Subcutaneous abdominal adipose tissue (tissue), 5 donors: ENCODE measurements at regions not wholly inside any gene's neighbourhood (a gene's known extent, or its start where the extent isn't known, plus 50 kb on each side); places are given as distances from the start of the nearest gene placed in this dataset.
A peak's percentile ranks its signal among the peaks of the same experiment; 100 is the strongest.

Experiments used
- H3K27ac ChIP-seq: one replicate; pipeline ENCODE4 v1.7.0; 2013; ENCODE audit warnings: low read depth, mild to moderate bottlenecking, inconsistent platforms, low read length, moderate library complexity
- H3K27me3 ChIP-seq, 5 donors: one replicate each; pipeline ENCODE4 v1.7.0; 2013; ENCODE audit warnings: low read length in 5 of 5, inconsistent platforms in 1 of 5; ENCODE audit not compliant: control insufficient read depth in 5 of 5, insufficient read depth in 4 of 5
- H3K36me3 ChIP-seq, 5 donors: one replicate each; pipeline ENCODE4 v1.7.0; 2013; ENCODE audit warnings: low read length in 5 of 5; ENCODE audit not compliant: control insufficient read depth in 5 of 5, insufficient read depth in 5 of 5
- H3K4me1 ChIP-seq, 5 donors: one replicate each; pipeline ENCODE4 v1.7.0; 2013; ENCODE audit warnings: low read length in 5 of 5, mild to moderate bottlenecking in 3 of 5, moderate library complexity in 1 of 5; ENCODE audit not compliant: control insufficient read depth in 5 of 5, insufficient read depth in 5 of 5
- H3K4me3 ChIP-seq, 5 donors: one replicate each; pipeline ENCODE4 v1.7.0; 2013; ENCODE audit warnings: low read length in 5 of 5, low read depth in 1 of 5
- H3K9ac ChIP-seq, 5 donors: one replicate each; pipeline ENCODE4 v1.7.0; 2013; ENCODE audit warnings: low read length in 5 of 5, mild to moderate bottlenecking in 4 of 5, moderate library complexity in 3 of 5
- H3K9me3 ChIP-seq, 5 donors: one replicate each; pipeline ENCODE4 v1.7.0; 2013; ENCODE audit warnings: low read length in 5 of 5; ENCODE audit not compliant: control insufficient read depth in 5 of 5
- donor health status: healthy.
- donor health status: healthy.
- donor health status: healthy.
- donor health status: healthy.
- donor health status: healthy.

DNA sequence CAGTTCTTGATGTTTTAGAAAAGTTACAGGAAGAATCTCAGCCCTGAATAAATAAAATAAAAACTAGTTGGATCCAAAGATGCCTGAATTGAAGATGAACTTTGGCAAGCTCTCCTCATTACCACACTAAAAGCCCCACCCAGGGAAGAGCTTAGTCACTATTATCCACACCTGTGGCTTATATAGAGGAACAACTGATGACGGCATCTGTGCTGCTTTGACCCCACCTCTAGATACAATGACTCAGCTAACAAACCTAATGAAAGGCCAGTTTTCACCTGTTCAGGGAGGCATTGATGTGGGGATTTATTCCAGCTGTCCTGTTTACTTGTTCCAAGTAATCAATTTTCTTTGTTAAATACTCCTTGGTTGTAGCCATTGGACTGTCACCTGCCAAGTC is 604.7 kb upstream of the EPHA6 start:
- no peak overlapping the region for H3K27ac ChIP-seq
- H3K36me3 ChIP-seq, result no peaks in the 10 kb centered on the region
- no peaks in the 10 kb centered on the region for H3K9me3 ChIP-seq
- H3K4me3 ChIP-seq, result no peak overlapping the region
- no peak overlapping the region for H3K9ac ChIP-seq
- no peaks in the 10 kb centered on the region for H3K27me3 ChIP-seq
- no peaks in the 10 kb centered on the region for H3K4me1 ChIP-seq

DNA sequence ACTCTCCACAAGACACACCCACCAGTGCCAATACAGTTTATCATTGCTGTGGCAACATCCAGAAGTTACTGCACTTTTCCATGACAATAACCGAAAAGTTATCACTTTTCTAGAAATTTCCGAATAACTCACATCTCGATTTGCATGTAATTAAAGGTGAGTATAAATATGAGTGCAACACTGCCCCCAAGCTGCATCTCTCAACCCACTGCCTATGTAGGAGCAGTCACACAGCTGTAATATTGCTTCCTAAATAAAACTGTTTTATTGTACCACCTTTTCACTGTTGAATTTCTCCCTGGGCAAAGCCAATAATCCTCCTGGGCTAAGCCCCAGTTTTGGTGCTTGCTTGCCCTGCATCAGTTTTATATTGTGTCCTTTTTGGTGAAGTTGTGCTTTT is 601.0 kb upstream of the EPHA6 start:
- Histone ChIP-seq H3K4me1 (no peaks in the 10 kb centered on the region), H3K27me3 (no peaks in the 10 kb centered on the region), H3K27ac (no peak overlapping the region), H3K36me3 (no peaks in the 10 kb centered on the region), H3K9ac (no peak overlapping the region), H3K9me3 (no peaks in the 10 kb centered on the region), H3K4me3 (no peak overlapping the region)

DNA sequence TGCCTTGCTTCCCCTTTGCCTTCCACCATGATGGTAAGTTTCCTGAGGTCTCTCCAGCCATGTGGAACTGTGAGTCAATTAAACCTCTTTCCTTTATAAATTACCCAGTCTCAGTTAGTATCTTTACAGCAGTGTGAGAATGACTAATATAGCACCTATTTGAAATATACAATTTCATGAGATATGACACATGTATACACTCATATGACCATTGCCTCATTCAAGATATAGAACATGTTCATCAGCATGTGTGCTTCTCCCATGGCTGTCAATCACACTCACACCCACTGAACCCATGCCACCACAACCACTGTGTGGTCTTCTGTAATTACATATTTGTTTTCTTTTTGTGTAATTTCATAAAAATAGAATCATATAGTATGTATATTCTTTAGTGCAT is 599.5 kb upstream of the EPHA6 start:
- no peak overlapping the region for H3K4me3 ChIP-seq
- no peaks in the 10 kb centered on the region for H3K27me3 ChIP-seq
- no peaks in the 10 kb centered on the region for H3K4me1 ChIP-seq
- no peaks in the 10 kb centered on the region for H3K9me3 ChIP-seq
- no peaks in the 10 kb centered on the region for H3K36me3 ChIP-seq
- no peak overlapping the region for H3K9ac ChIP-seq
- no peak overlapping the region for H3K27ac ChIP-seq

DNA sequence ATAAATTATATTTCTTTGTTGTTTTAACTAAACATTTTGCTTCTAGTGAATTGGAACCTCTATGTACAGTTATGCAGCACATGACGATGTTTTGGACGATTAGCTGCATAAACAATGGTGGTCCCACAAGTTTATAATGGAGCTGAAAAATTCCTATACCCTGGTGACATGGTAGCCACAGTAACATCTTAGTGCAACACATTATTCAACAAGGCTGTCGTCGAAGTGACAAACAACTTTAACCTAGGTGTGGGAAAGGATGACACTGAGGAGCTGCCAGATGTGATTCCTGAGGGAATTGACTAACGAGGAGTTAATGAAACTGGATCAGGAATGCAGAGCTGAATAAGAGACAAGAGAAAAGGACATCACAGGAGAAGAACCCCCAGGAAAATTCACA is 588.9 kb upstream of the EPHA6 start:
- Histone ChIP-seq H3K4me1 (peaks cover 0 to 9% (median 3%) of the 10 kb centered on the region in 5 donors), H3K9ac (no peak overlapping the region), H3K36me3 (no peaks in the 10 kb centered on the region), H3K4me3 (no peak overlapping the region), H3K27me3 (no peaks in the 10 kb centered on the region), H3K9me3 (no peaks in the 10 kb centered on the region), H3K27ac (no peak overlapping the region)

DNA sequence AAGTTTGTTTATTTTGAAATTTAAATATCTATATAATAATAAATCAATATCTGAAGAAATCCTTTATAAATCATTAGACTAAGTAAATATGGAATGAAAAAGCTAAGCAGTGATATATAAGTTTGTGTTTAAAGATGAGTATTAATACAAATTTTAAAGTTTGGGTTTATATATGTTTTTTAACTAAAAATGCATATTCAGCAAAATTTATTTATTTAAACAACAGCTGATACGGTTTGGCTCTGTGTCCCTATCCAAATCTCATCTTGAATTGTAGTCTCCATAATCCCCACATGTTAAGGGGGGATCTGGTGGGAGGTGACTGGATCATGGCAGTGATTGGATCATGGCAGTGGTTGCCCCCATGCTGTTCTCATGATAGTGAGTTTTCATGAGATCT is 580.7 kb upstream of the EPHA6 start:
- H3K27ac ChIP-seq, result no peak overlapping the region
- H3K4me3 ChIP-seq, result no peak overlapping the region
- H3K9me3 ChIP-seq, result no peaks in the 10 kb centered on the region
- no peaks in the 10 kb centered on the region for H3K27me3 ChIP-seq
- H3K4me1 ChIP-seq, result no peaks in the 10 kb centered on the region
- H3K9ac ChIP-seq, result no peak overlapping the region
- no peaks in the 10 kb centered on the region for H3K36me3 ChIP-seq

DNA sequence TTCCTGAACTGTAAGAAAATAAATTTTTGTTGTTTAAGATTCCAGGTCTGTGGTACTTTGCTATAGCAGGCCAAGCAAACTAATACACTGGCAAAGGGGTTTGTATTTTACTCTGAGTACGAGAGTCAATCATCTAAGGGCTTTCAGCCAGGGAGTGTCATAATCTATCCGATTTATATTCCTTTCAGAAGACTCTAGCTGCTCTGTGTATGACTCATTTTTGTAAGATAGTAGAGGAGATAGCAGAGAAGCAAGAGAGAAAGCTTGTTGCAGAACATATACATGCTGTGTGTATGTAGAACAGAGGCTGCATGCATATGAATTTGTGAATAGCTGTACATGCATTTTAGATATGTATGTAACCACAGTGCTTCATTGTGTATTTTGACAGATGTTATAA is 577.9 kb upstream of the EPHA6 start:
- Histone ChIP-seq H3K27me3 (no peaks in the 10 kb centered on the region), H3K36me3 (no peaks in the 10 kb centered on the region), H3K9me3 (no peaks in the 10 kb centered on the region), H3K27ac (no peak overlapping the region), H3K9ac (no peak overlapping the region), H3K4me3 (no peak overlapping the region), H3K4me1 (no peaks in the 10 kb centered on the region)

DNA sequence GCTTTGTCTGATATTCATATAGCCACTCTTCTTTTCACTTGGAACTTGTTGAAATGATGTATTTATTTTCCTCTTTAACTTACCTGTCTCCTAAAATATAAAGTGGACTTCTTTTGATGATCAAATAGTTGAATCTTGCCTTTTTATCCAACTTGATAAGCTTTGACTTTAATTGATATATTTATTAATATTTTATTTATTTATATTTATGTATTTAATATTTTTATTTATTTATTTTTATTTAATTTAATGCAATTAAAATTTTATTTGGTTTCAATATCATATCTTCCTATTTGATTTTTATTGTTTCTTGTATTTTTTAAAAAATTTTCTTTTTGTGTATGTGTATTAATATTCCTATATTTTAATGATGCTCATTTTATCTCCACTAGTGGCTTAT is 555.1 kb upstream of the EPHA6 start:
- H3K4me1 ChIP-seq, result no peaks in the 10 kb centered on the region
- H3K27me3 ChIP-seq, result no peaks in the 10 kb centered on the region
- no peak overlapping the region for H3K9ac ChIP-seq
- H3K36me3 ChIP-seq, result no peaks in the 10 kb centered on the region
- H3K4me3 ChIP-seq, result no peak overlapping the region
- no peak overlapping the region for H3K27ac ChIP-seq
- H3K9me3 ChIP-seq, result peaks cover 0 to 3% (median 0%) of the 10 kb centered on the region in 5 donors

DNA sequence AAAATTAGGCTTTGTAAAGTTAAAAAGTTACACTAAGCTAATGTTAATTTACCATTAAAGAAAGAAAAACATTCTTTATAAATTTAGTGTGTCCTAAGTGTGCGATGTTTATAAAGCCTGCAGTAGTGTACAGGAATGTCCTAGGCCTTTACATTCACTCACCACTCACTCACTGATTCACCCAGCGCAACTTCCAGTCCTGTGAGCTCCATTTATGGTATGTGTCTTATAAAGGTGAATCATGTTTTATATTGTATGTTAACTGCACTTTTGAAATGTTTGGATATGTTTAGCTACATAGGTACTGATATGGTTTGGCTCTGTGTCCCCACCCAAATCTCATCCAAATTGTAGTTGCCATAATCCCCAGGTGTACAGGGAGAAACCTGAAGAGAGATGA is 549.7 kb upstream of the EPHA6 start:
- Histone ChIP-seq H3K9ac (no peak overlapping the region), H3K36me3 (no peaks in the 10 kb centered on the region), H3K4me1 (peaks cover 0 to 24% (median 13%) of the 10 kb centered on the region in 5 donors), H3K27me3 (no peaks in the 10 kb centered on the region), H3K27ac (no peak overlapping the region), H3K4me3 (no peak overlapping the region), H3K9me3 (peaks cover 0 to 3% (median 0%) of the 10 kb centered on the region in 5 donors)

DNA sequence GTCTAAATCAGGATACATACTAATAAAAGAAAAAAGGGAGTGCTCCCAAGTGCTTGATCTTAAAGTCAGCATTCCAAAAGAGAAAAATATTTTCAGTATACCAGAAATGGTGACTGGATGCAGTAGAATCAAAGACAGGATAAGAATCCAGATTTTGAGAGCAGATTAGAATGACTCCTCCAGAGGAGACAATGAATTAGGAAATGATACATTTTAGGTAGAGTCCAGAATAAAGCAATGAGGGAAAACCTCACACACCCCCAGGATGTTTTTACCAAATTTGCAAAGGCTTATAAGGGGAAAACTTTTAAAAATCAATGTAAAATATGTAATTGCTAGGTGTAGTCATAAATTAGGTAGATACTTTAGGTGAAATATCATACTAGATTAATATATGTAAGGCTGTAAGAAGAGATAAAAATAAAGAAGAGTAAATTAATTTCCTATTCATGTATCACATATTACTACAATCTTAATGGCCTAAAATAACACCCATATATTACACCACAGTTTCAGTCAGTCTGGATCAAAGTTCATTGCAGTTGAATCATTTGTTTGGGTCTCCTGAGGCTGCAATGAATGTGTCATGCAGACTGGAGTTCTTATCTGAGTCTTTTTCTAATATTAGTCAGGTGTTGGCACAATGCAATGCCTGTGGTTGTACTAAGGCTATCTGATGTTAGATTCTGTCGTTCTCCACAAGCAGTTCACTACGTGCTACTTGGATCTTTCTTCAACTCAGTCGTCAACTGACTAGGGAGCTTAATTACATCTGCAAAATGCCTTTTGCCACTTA is 547.8 kb upstream of the EPHA6 start:
- H3K4me1 ChIP-seq, result peaks cover 0 to 24% (median 13%) of the 10 kb centered on the region in 5 donors
- peak overlapping the region; percentile 4 for H3K27ac ChIP-seq
- H3K36me3 ChIP-seq, result no peaks in the 10 kb centered on the region
- peak overlapping the region in 1 of 5 donors; percentile 14 for H3K9ac ChIP-seq
- H3K4me3 ChIP-seq, result peak overlapping the region in 1 of 5 donors; percentile 32
- peaks cover 0 to 3% (median 0%) of the 10 kb centered on the region in 5 donors for H3K9me3 ChIP-seq
- H3K27me3 ChIP-seq, result no peaks in the 10 kb centered on the region

DNA sequence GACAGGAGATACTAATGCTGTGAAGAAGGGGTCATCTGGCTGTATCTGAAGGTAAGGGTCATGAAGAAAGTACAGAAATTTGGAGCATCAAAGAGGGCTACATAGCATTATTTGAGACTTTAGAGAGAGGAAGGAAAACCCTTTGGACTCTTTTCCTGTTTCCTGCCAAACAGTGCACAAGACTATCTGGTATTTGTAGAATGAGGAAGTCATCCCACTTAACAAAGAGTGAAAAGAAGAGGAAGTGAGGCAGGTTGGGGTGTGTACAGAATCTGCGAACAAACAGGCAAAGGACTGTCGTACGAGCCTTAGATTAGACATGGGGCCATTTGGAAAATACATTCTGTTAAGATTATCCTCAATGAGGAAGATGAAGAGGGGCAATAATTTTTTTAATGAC is 546.8 kb upstream of the EPHA6 start:
- Histone ChIP-seq H3K4me3 (no peak overlapping the region), H3K4me1 (peaks cover 0 to 24% (median 13%) of the 10 kb centered on the region in 5 donors), H3K9me3 (no peaks in the 10 kb centered on the region), H3K27ac (no peak overlapping the region), H3K27me3 (no peaks in the 10 kb centered on the region), H3K9ac (no peak overlapping the region), H3K36me3 (no peaks in the 10 kb centered on the region)
